IPS-NIHi7 (cell line): ENCODE measurements at regions not wholly inside any gene's neighbourhood (a gene's known extent, or its start where the extent isn't known, plus 50 kb on each side); places are given as distances from the start of the nearest gene placed in this dataset.
"Not testable (repeated sequence)": the region's sequence is repeated elsewhere in the genome, so short reads cannot be mapped to it uniquely, and the experiment has no call there.

Experiments
- DNase-seq: peaks from one replicate; pipeline ENCODE4 v3.0.0; 2012; ENCODE audit warnings: mixed read lengths; ENCODE audit errors: extremely low spot score

GRCh38 chr2:144914622-144915318, 394.9 kb upstream of the ZEB2 start:
- no peak for DNase-seq

- no peak for DNase-seq
Measured at GRCh38 chr2:144914113-144914512, 394.2 kb upstream of the ZEB2 start.

GRCh38 chr2:144912206-144912605, 392.3 kb upstream of the ZEB2 start:
- no peak for DNase-seq

DNA sequence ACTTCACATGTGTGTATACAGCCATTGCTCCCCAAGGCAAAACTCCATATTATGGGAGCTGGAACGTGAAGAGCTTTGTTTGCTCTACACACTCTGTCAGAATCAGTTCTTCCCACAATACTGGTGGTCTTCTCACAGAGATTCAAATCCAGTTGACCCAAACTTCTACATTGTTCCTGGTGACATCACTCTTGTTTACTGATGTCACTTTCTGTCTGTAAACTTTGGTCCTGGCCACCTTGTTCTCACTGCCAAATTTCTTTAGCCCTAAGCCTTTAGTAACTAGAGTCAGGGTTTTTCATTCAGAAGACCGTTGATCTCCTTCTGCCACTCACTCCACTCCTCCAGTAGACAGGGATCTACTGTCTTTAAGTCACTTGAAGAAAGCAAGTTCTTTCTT, 386.0 kb upstream of the ZEB2 start:
- DNase-seq: no peak

GRCh38 chr2:144904612-144905011, 384.7 kb upstream of the ZEB2 start:
- DNase-seq: no peak

DNA sequence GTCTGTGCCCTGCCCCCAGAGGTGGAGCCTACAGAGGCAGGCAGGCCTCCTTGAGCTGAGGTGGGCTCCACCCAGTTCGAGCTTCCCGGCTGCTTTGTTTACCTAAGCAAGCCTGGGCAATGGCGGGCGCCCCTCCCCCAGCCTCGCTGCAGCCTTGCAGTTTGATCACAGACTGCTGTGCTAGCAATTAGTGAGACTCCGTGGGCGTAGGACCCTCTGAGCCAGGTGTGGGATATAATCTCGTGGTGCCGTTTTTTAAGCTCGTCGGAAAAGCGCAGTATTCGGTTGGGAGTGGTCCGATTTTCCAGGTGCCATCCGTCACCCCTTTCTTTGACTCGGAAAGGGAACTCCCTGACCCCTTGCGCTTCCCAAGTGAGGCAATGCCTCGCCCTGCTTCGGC, 383.1 kb upstream of the ZEB2 start:
- DNase-seq: not testable (repeated sequence)

GRCh38 chr2:144901386-144901785, 381.5 kb upstream of the ZEB2 start:
- not testable (repeated sequence) for DNase-seq

DNA sequence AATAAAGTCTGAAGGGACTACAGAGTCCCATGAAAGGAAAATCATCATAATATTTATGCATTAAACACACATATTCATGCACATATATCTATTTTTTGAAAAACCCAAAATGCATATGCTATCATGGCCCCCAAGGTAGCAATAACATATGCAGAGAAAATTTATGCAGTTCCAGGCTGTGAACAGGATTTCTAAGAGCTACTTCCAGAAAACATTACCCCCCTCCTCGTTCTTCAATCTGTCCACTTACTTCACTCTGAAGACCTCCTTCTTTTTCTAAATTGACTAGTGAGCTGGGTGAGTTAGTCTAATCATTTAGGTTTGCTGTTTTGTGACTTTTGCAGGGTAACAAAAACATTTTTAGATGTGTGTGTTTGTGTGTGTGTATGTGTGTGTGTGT, 376.4 kb upstream of the ZEB2 start:
- DNase-seq: no peak

GRCh38 chr2:144894612-144895599, 375.0 kb upstream of the ZEB2 start:
- peak; percentile 58 for DNase-seq

GRCh38 chr2:144893464-144893863, 373.5 kb upstream of the ZEB2 start:
- DNase-seq: no peak

GRCh38 chr2:144890828-144891227, 370.9 kb upstream of the ZEB2 start:
- peak; percentile 11 for DNase-seq

DNA sequence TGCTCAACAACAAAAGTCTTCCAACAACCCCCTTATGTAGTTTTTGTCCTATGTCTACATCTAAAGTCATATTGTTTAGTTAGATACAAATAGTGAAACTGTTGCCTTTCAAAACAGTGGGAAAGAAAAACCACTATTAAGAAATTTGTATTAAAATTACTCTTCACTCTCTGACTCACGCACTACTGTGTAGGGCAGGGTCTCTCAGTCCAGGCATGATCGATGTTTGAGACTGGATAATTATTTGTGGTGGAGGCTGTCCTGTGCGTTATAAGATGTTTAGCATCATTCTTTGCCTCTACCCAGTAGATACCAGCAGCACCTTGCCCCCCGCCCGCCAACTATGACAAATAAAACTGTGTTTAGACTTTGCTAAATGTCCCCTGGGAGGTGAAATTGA, 369.4 kb upstream of the ZEB2 start:
- no peak for DNase-seq

GRCh38 chr2:144886862-144887261, 366.9 kb upstream of the ZEB2 start:
- DNase-seq: no peak

- DNase-seq: no peak
Measured at GRCh38 chr2:144877893-144878292, 358.0 kb upstream of the ZEB2 start.

DNA sequence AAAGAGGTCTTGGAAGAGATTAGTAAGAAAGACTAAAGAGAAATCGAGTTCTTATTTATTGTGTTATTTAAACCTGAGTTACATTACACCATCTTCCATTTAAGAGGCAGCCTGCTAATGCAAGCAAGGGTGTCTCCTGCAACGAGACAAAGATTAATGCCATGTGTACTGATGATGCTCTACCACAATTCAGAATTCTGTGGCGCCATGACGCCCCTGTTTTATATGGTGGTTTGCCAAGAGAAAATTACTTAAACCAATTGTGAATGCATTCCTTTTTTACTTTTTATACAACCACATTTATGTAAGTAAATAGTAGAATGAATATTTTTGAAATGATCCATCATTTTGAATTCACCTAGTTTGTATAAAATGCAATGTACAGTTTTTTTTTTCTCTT, 356.1 kb upstream of the ZEB2 start:
- no peak for DNase-seq

GRCh38 chr2:144875290-144875969, 355.5 kb upstream of the ZEB2 start:
- DNase-seq: no peak

GRCh38 chr2:144865670-144866069, 345.8 kb upstream of the ZEB2 start:
- DNase-seq: no peak

GRCh38 chr2:144859716-144860115, 339.8 kb upstream of the ZEB2 start:
- no peak for DNase-seq

GRCh38 chr2:144858211-144858610, 338.3 kb upstream of the ZEB2 start:
- no peak for DNase-seq

GRCh38 chr2:144854596-144854995, 334.7 kb upstream of the ZEB2 start:
- no peak for DNase-seq

DNA sequence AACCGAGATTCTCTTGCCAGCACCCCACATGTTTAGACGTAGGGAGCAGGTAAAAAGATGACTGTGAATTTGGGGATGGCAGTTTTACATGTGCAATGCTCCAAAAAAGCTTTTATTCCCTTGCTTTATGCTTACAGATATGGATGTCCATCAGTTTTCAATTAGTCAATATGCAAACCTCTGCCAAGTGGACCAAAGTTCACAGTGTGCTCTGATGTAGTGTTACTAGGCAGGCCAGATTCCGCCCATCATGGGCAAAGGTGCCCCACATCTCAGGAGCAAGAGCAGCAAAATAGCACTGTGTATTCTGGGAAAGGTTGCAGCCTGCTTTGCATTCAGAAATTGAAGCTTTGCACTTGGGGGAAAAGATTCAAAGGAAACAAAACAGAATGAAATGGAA, 329.7 kb upstream of the ZEB2 start:
- DNase-seq: no peak

DNA sequence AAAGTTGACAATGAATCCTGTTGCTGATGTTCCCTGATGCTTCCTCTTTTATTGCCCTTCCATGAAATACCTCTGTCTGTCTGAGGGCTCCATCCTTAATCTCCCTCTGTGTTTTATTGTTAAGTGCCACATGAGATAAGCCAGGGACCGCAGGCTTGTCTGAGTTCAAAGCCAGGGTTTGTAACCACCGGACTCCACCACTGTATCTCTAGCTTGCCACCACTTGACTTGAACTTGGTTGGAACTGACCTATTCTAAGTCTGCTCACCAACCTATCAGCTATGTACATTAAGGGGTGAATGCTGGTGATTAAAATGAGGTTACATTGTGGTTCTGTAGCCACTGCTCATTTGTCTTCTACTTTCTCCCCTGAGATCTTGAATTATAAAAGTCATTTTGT, 328.5 kb upstream of the ZEB2 start:
- DNase-seq: no peak
